ENCODE measurements at regions not wholly inside any gene's neighbourhood (a gene's known extent, or its start where the extent isn't known, plus 50 kb on each side); places are given as distances from the start of the nearest gene placed in this dataset.
"Not testable (repeated sequence)": the region's sequence is repeated elsewhere in the genome, so short reads cannot be mapped to it uniquely, and the experiment has no call there.

GRCh38 chr1:22211459-22211858 lies 68.6 kb upstream of the WNT4 start:
- TF ChIP-seq EZH2phosphoT487 (IDR thresholded peaks at IDR 0.05; ENCODE audit: unreplicated experiment); CTCF (conservative IDR thresholded peaks at IDR 0.05; ENCODE audit: low read depth in 2 of 2); POLR2AphosphoS5 (IDR thresholded peaks at IDR 0.05; ENCODE audit: low read depth); EZH2 (IDR thresholded peaks at IDR 0.05; ENCODE audit: low read depth, unreplicated experiment); CREB1 (CRISPR knock-in tag; IDR thresholded peaks at IDR 0.05; ENCODE audit: low read depth); JUNB (IDR thresholded peaks at IDR 0.05; ENCODE audit: unreplicated experiment); ZNF462 (CRISPR knock-in tag; IDR thresholded peaks at IDR 0.05); STAT1 (IDR thresholded peaks at IDR 0.05; ENCODE audit: unreplicated experiment); ZNF114 (CRISPR knock-in tag; IDR thresholded peaks at IDR 0.05); ZNF331 (CRISPR knock-in tag; IDR thresholded peaks at IDR 0.05; ENCODE audit: low read depth): not testable (repeated sequence)
- TF ChIP-seq, protein P1, sequence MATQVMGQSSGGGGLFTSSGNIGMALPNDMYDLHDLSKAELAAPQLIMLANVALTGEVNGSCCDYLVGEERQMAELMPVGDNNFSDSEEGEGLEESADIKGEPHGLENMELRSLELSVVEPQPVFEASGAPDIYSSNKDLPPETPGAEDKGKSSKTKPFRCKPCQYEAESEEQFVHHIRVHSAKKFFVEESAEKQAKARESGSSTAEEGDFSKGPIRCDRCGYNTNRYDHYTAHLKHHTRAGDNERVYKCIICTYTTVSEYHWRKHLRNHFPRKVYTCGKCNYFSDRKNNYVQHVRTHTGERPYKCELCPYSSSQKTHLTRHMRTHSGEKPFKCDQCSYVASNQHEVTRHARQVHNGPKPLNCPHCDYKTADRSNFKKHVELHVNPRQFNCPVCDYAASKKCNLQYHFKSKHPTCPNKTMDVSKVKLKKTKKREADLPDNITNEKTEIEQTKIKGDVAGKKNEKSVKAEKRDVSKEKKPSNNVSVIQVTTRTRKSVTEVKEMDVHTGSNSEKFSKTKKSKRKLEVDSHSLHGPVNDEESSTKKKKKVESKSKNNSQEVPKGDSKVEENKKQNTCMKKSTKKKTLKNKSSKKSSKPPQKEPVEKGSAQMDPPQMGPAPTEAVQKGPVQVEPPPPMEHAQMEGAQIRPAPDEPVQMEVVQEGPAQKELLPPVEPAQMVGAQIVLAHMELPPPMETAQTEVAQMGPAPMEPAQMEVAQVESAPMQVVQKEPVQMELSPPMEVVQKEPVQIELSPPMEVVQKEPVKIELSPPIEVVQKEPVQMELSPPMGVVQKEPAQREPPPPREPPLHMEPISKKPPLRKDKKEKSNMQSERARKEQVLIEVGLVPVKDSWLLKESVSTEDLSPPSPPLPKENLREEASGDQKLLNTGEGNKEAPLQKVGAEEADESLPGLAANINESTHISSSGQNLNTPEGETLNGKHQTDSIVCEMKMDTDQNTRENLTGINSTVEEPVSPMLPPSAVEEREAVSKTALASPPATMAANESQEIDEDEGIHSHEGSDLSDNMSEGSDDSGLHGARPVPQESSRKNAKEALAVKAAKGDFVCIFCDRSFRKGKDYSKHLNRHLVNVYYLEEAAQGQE (IDR thresholded peaks at IDR 0.05; ENCODE audit: unreplicated experiment): not testable (repeated sequence)
- TF ChIP-seq, protein P2, sequence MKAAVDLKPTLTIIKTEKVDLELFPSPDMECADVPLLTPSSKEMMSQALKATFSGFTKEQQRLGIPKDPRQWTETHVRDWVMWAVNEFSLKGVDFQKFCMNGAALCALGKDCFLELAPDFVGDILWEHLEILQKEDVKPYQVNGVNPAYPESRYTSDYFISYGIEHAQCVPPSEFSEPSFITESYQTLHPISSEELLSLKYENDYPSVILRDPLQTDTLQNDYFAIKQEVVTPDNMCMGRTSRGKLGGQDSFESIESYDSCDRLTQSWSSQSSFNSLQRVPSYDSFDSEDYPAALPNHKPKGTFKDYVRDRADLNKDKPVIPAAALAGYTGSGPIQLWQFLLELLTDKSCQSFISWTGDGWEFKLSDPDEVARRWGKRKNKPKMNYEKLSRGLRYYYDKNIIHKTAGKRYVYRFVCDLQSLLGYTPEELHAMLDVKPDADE (IDR thresholded peaks at IDR 0.05): not testable (repeated sequence)
